HCT116 (cell line): ENCODE measurements at regions not wholly inside any gene's neighbourhood (a gene's known extent, or its start where the extent isn't known, plus 50 kb on each side); places are given as distances from the start of the nearest gene placed in this dataset.

Experiments used
- ATAC-seq: fragments of 200-7000 bp; cut with Tn5 transposase; 2 replicates; pipeline ENCODE4 v1.9.1; 2020; ENCODE audit warnings: mild to moderate bottlenecking, moderate library complexity
- BruUV-seq: library from RNA; stranded (reverse); fragments of 400-500 nt; replicated peaks from 2 replicates; lab custom pipeline; 2021; lab: Mats Ljungman, UMichigan
- CTCF ChIA-PET: fragments of 300-600 bp; sonication (Branson Sonifier 250); formaldehyde crosslinking; loops from one replicate; lab custom pipeline; 2021; ENCODE audit warnings: antibody characterized with exemption; lab: Charles Lee
- POLR2A ChIA-PET: fragments of 300-600, 350-600 bp; sonication (Branson Sonifier 250); formaldehyde crosslinking; loops from one replicate; lab custom pipeline; 2021; ENCODE audit warnings: antibody characterized with exemption; lab: Charles Lee
- RAD21 ChIA-PET, 2 experiments: fragments of 300-600 bp; sonication (Branson Sonifier 250); formaldehyde crosslinking; loops; one replicate each; lab custom pipeline; 2023; ENCODE audit warnings: low total read pairs in 2 of 2; ENCODE audit not compliant: uncharacterized antibody in 2 of 2, unreplicated experiment in 2 of 2, low non-redundant PET in 1 of 2; lab: Charles Lee
- DNase-seq: peaks from one replicate; pipeline ENCODE4 v3.0.0-alpha.2; 2010; ENCODE audit warnings: low read depth, low spot score
- H2AFZ ChIP-seq: fragments of 200-600 bp; shearing (Covaris generic), sonication (generic); 2 replicates; pipeline ENCODE4 v1.6.1; 2017; ENCODE audit warnings: low read depth, mixed run types, mixed read lengths, antibody characterized with exemption, low read length; ENCODE audit not compliant: poor library complexity, severe bottlenecking
- H3K27ac ChIP-seq: 2 replicates; pipeline ENCODE4 v1.5.1; 2012; ENCODE audit warnings: low read depth, low read length
- H3K27me3 ChIP-seq: fragments of 200-600 bp; sonication (generic); 2 replicates; pipeline ENCODE4 v1.6.1; 2016; ENCODE audit warnings: mixed run types, low read length, mixed read lengths; ENCODE audit not compliant: insufficient read depth
- H3K36me3 ChIP-seq, 2 experiments: fragments of 200-500 bp in 1 of 2; fragments of 200-600 bp in 1 of 2; sonication (Bioruptor generic) in 1 of 2; sonication (generic) in 1 of 2; 2 replicates each; pipeline versions ENCODE4 v1.5.1 to v1.6.1; 2014 to 2016; ENCODE audit warnings: low read length in 2 of 2, inconsistent platforms in 1 of 2, mixed read lengths in 1 of 2, mixed run types in 1 of 2; ENCODE audit not compliant: insufficient read depth in 2 of 2, control insufficient read depth in 1 of 2
- H3K4me1 ChIP-seq, 2 experiments: fragments of 200-600 bp in 1 of 2; sonication (generic) in 1 of 2; 2 replicates each; pipeline versions ENCODE4 v1.5.1 to v1.6.1; 2012 to 2017; ENCODE audit warnings: low read length in 2 of 2, inconsistent platforms in 1 of 2, mild to moderate bottlenecking in 1 of 2, mixed read lengths in 1 of 2, mixed run types in 1 of 2, moderate library complexity in 1 of 2; ENCODE audit not compliant: insufficient read depth in 2 of 2, control insufficient read depth in 1 of 2
- H3K4me2 ChIP-seq: fragments of 200-600 bp; sonication (generic); 2 replicates; pipeline ENCODE4 v1.6.1; 2017; ENCODE audit warnings: mixed run types, low read length, mixed read lengths
- H3K4me3 ChIP-seq, 2 experiments: fragments of 200-600 bp in 1 of 2; sonication (generic) in 1 of 2; replicated peaks in 1 of 2; 2 replicates each; pipeline ENCODE4 v1.5.1; 2011 to 2016; ENCODE audit warnings: low read length in 2 of 2, control low read depth in 1 of 2, low read depth in 1 of 2, mild to moderate bottlenecking in 1 of 2, mixed read lengths in 1 of 2, mixed run types in 1 of 2
- H3K79me2 ChIP-seq: fragments of 200-600 bp; sonication (generic); 2 replicates; pipeline ENCODE4 v1.6.1; 2017; ENCODE audit warnings: mild to moderate bottlenecking, mixed run types, low read length, moderate library complexity, mixed read lengths; ENCODE audit not compliant: insufficient read depth
- H3K9ac ChIP-seq: fragments of 200-600 bp; sonication (generic); 2 replicates; pipeline ENCODE4 v1.6.1; 2016; ENCODE audit warnings: low read length, mixed read lengths
- H3K9me2 ChIP-seq: fragments of 200-600 bp; sonication (generic), shearing (Covaris generic); 2 replicates; pipeline ENCODE4 v1.6.1; 2017; ENCODE audit warnings: mixed run types, mild to moderate bottlenecking, moderate library complexity; ENCODE audit not compliant: insufficient read depth
- H3K9me3 ChIP-seq, 2 experiments: fragments of 200-500 bp in 1 of 2; fragments of 200-600 bp in 1 of 2; sonication (Bioruptor generic) in 1 of 2; sonication (generic) in 1 of 2; 2 replicates each; pipeline ENCODE4 v1.6.1; 2014 to 2017; ENCODE audit warnings: low read length in 2 of 2, mixed read lengths in 2 of 2, inconsistent platforms in 1 of 2, low read depth in 1 of 2, mild to moderate bottlenecking in 1 of 2, mixed run types in 1 of 2, moderate library complexity in 1 of 2; ENCODE audit not compliant: control insufficient read depth in 1 of 2, insufficient read depth in 1 of 2
- H4K20me1 ChIP-seq: fragments of 200-600 bp; sonication (generic), shearing (Covaris generic); 2 replicates; pipeline ENCODE4 v1.6.1; 2017; ENCODE audit warnings: mixed run types, mild to moderate bottlenecking, moderate library complexity; ENCODE audit not compliant: insufficient read depth
- ATF3 ChIP-seq: IDR thresholded peaks from 2 replicates; pipeline ENCODE4 v1.6.1; 2012
- CBX3 ChIP-seq: IDR thresholded peaks from 2 replicates; pipeline ENCODE4 v1.6.1; 2012; ENCODE audit warnings: low read depth
- CEBPB ChIP-seq: IDR thresholded peaks from 2 replicates; pipeline ENCODE4 v1.6.1; 2012; ENCODE audit warnings: low read depth
- CTCF ChIP-seq, 3 experiments: fragments of 200-600 bp in 1 of 3; sonication (generic) in 1 of 3; IDR thresholded peaks in 2 of 3; conservative IDR thresholded peaks in 1 of 3; 2 replicates each; pipeline ENCODE4 v1.5.1; 2012 to 2017; ENCODE audit warnings: low read depth in 2 of 3, low read length in 2 of 3, antibody characterized with exemption in 1 of 3, borderline replicate concordance in 1 of 3, control low read depth in 1 of 3, mild to moderate bottlenecking in 1 of 3, mixed read lengths in 1 of 3, mixed run types in 1 of 3, moderate library complexity in 1 of 3; ENCODE audit not compliant: insufficient read depth in 1 of 3
- EGR1 ChIP-seq: IDR thresholded peaks from 2 replicates; pipeline ENCODE4 v1.6.1; 2012; ENCODE audit warnings: low read depth
- ELF1 ChIP-seq: IDR thresholded peaks from 2 replicates; pipeline ENCODE4 v1.6.1; 2012; ENCODE audit warnings: low read depth, borderline replicate concordance
- EZH2 ChIP-seq: fragments of 200-600 bp; sonication (generic); IDR thresholded peaks from 2 replicates; pipeline ENCODE4 v1.6.1; 2017; ENCODE audit warnings: antibody characterized with exemption, mixed run types
- EZH2phosphoT487 ChIP-seq: fragments of 200-600 bp; IDR thresholded peaks from 2 replicates; pipeline ENCODE4 v1.6.1; 2018; ENCODE audit warnings: antibody characterized with exemption, borderline replicate concordance
- FOSL1 ChIP-seq: IDR thresholded peaks from 2 replicates; pipeline ENCODE4 v1.6.1; 2012; ENCODE audit warnings: low read depth
- JUND ChIP-seq: IDR thresholded peaks from 2 replicates; pipeline ENCODE4 v1.6.1; 2012
- MAX ChIP-seq: IDR thresholded peaks from 2 replicates; pipeline ENCODE4 v1.6.1; 2012
- POLR2A ChIP-seq: IDR thresholded peaks from 2 replicates; pipeline ENCODE4 v1.7.0; 2011; ENCODE audit warnings: borderline replicate concordance; ENCODE audit not compliant: insufficient read depth, insufficient read length; ENCODE audit errors: extremely low read depth
- POLR2AphosphoS5 ChIP-seq: IDR thresholded peaks from 2 replicates; pipeline ENCODE4 v1.6.1; 2011; ENCODE audit warnings: mild to moderate bottlenecking, low read depth, low read length, moderate library complexity
- RAD21 ChIP-seq: IDR thresholded peaks from 2 replicates; pipeline ENCODE4 v1.6.1; 2012; ENCODE audit warnings: low read depth, mild to moderate bottlenecking
- REST ChIP-seq: IDR thresholded peaks from 2 replicates; pipeline ENCODE4 v1.6.1; 2012; ENCODE audit warnings: low read depth
- SIN3A ChIP-seq: IDR thresholded peaks from 2 replicates; pipeline ENCODE4 v1.6.1; 2012; ENCODE audit warnings: low read depth
- TCF7L2 ChIP-seq: IDR thresholded peaks from 2 replicates; pipeline ENCODE4 v1.7.0; 2011; ENCODE audit warnings: borderline replicate concordance, inconsistent platforms; ENCODE audit not compliant: insufficient read depth, insufficient read length; ENCODE audit errors: extremely low read depth
- ZBTB33 ChIP-seq: IDR thresholded peaks from 2 replicates; pipeline ENCODE4 v1.6.1; 2011; ENCODE audit warnings: mild to moderate bottlenecking, low read length, moderate library complexity; ENCODE audit not compliant: insufficient replicate concordance; ENCODE audit errors: extremely low read depth
- ZFX ChIP-seq: fragments of 450-650 bp; IDR thresholded peaks from 2 replicates; pipeline ENCODE4 v1.6.1; 2017
- intact Hi-C: fragments of 100-400 bp; cut with micrococcal nuclease; formaldehyde crosslinking; loops from 2 replicates; pipeline ENCODE4 v1.10.0; 2022

- no peak for DNase-seq
Observed at GRCh38 chr4:141391293-141391692, 170.6 kb downstream of the ZNF330 start.

More at GRCh38 chr4:141391293-141391692, 170.6 kb downstream of the ZNF330 start:
- Histone ChIP-seq H3K27ac (no peak overlapping the region), H3K4me2 (no peak overlapping the region), H3K79me2 (no peaks in the 10 kb centered on the region), H3K4me1 (no peaks in the 10 kb centered on the region), H3K9ac (no peak overlapping the region), H3K36me3 (no peaks in the 10 kb centered on the region), H3K4me3 (no peak overlapping the region), H2AFZ (no peak overlapping the region), H3K27me3 (no peaks in the 10 kb centered on the region), H3K9me2 (no peaks in the 10 kb centered on the region), H4K20me1 (no peaks in the 10 kb centered on the region), H3K9me3 (no peaks in the 10 kb centered on the region)
- BruUV-seq: no TSS peak
- RAD21 ChIA-PET: no interaction called here
- TF ChIP-seq FOSL1 (no peak), CBX3 (no peak), POLR2AphosphoS5 (no peak), EZH2 (no peak), CEBPB (no peak), EGR1 (no peak), POLR2A (no peak), CTCF (IDR thresholded peaks at IDR 0.05 in 2 of 3, conservative IDR thresholded peaks at IDR 0.05 in 1 of 3; ENCODE audit: borderline replicate concordance in 1 of 3, insufficient read depth in 1 of 3, low read depth in 2 of 3, low read length in 2 of 3) (no peak), JUND (no peak), ELF1 (no peak), ZFX (no peak), ATF3 (no peak), EZH2phosphoT487 (no peak), REST (no peak), ZBTB33 (no peak), TCF7L2 (no peak), RAD21 (no peak), MAX (no peak), SIN3A (no peak)
- CTCF ChIA-PET: no interaction called here
- POLR2A ChIA-PET: no interaction called here
- ATAC-seq: no peak
- intact Hi-C loops: no loop called here
